ENCODE measurements at regions not wholly inside any gene's neighbourhood (a gene's known extent, or its start where the extent isn't known, plus 50 kb on each side); places are given as distances from the start of the nearest gene placed in this dataset.

DNA sequence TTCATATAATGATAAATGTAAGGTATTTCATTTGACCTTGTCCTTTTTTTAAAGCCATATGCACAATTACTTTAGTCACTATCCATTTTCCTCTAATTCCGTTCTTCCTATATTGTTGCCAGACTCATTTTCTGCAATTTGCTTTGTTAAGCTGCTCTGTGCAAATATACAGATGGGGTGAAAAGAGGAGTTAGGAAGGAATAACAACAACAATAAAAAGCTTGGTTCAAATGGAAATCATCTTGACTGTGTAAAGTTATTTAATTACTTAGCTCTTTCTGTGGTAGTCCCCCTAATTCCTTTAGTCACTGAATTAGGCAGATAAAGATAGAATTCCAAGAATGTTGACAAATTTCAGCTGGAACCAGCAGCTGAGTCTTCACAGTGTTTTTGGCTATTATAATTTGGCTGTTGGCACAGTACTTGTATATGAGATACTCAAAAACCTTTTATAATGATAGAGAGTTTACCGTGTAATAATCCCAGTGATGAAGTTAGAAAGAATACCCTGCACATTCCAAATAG lies 838.0 kb downstream of the RPS29 start:
- H3K4me3 Mint-ChIP-seq, result no peak overlapping the region
- no peak overlapping the region for H3K27ac Mint-ChIP-seq
- no peak for DNase-seq (ENCODE audit: low spot score in 2 of 2, unreplicated experiment in 2 of 2)
- no peaks in the 10 kb centered on the region for H3K36me3 Mint-ChIP-seq
- TF ChIP-seq, protein P1, sequence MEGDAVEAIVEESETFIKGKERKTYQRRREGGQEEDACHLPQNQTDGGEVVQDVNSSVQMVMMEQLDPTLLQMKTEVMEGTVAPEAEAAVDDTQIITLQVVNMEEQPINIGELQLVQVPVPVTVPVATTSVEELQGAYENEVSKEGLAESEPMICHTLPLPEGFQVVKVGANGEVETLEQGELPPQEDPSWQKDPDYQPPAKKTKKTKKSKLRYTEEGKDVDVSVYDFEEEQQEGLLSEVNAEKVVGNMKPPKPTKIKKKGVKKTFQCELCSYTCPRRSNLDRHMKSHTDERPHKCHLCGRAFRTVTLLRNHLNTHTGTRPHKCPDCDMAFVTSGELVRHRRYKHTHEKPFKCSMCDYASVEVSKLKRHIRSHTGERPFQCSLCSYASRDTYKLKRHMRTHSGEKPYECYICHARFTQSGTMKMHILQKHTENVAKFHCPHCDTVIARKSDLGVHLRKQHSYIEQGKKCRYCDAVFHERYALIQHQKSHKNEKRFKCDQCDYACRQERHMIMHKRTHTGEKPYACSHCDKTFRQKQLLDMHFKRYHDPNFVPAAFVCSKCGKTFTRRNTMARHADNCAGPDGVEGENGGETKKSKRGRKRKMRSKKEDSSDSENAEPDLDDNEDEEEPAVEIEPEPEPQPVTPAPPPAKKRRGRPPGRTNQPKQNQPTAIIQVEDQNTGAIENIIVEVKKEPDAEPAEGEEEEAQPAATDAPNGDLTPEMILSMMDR (IDR thresholded peaks at IDR 0.05; ENCODE audit: unreplicated experiment), result no peak
- H3K27me3 Mint-ChIP-seq (ENCODE audit: low read depth), result no peaks in the 10 kb centered on the region
- peaks cover 22% of the 10 kb centered on the region for H3K4me1 Mint-ChIP-seq
- no peaks in the 10 kb centered on the region for H3K9me3 Mint-ChIP-seq

DNA sequence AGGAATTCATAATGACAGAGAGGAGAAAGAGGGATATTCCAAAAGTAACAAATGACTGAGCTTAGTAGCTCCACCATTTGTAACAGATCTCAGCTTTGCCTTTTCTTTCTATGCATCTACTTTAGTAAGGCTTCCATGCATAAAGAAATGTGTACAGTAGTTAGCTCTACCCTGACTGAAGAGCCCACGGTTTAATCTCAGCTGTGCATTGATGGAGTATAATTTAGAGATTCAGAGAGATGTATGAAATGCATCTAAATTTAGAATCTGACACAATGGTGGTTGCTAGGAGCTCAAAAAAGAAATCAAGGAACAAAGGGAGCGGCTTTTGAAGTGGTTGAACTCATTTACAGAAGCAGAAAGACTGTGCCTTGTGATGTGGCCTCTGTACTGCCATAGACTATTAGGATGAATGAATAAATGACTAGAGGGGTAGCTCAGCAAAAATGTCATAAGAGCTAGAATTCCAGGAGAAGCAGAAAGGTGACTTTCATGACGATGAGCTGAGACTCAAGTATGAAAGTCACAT lies 838.6 kb downstream of the RPS29 start:
- peaks cover 16% of the 10 kb centered on the region for H3K4me1 Mint-ChIP-seq
- no peak overlapping the region for H3K27ac Mint-ChIP-seq
- H3K27me3 Mint-ChIP-seq (ENCODE audit: low read depth), result no peaks in the 10 kb centered on the region
- TF ChIP-seq, protein P1 (IDR thresholded peaks at IDR 0.05; ENCODE audit: unreplicated experiment), result no peak
- H3K4me3 Mint-ChIP-seq, result no peak overlapping the region
- no peak for DNase-seq (ENCODE audit: low spot score in 2 of 2, unreplicated experiment in 2 of 2)
- H3K9me3 Mint-ChIP-seq, result no peaks in the 10 kb centered on the region
- H3K36me3 Mint-ChIP-seq, result no peaks in the 10 kb centered on the region

DNA sequence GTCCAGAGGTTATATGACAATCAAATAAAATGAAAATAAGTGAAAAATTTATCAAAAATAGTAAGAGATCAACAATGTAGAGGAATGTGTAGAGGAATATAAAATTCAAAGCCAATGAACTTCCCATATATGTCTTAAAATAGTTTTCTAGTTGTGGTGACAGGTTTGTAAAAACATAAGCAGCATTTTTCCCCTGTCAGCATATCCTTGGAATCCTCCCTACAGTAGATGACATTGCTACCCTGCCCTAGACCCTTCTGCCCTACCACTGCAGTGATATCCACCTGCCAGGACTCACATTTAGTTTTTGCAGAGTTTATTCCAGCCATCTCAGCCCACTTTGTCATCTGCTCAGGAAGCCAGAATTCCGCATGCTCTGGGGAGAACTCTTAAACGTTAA lies 842.0 kb downstream of the RPS29 start:
- Mint-ChIP-seq H3K4me3 (no peak overlapping the region), H3K27me3 (ENCODE audit: low read depth) (no peaks in the 10 kb centered on the region), H3K27ac (no peak overlapping the region), H3K36me3 (no peaks in the 10 kb centered on the region), H3K4me1 (peaks cover 16% of the 10 kb centered on the region), H3K9me3 (no peaks in the 10 kb centered on the region)
- no peak for DNase-seq (ENCODE audit: low spot score in 2 of 2, unreplicated experiment in 2 of 2)
- TF ChIP-seq, protein P1 (IDR thresholded peaks at IDR 0.05; ENCODE audit: unreplicated experiment), result no peak

DNA sequence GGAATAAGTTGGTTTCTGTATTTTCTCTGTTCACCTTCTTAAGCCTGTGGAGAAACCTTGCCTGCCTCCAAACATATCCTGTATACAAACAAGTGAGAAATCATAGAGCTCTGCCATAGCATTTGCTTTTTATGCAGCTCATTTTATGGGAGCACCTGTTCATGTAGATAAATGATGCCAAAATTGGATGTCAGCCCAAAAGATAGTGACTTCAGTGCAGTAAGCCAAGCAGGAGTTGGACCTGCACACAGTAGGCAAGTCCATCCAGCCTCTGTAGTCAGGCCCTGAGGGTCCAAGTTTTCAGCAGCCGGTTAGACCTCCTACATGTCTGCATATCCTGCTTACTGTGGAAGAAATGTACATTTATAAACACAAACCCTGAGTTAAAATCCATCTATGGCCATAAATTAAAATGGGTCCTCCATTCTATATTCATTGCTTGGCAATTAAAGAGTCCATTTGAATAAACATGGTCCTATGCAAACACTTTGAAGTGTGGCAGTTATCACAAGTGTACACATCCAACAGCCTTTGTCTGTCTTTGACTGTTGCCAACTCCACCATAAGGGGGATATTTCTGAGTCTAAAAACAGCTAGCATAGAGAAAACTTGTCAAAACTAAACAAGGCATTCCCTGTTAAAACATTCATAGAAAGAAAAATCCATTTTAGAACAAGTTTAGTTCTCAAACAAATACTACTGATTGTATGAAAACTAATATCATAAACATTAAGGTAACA lies 847.8 kb downstream of the RPS29 start:
- Mint-ChIP-seq H3K4me3 (no peak overlapping the region), H3K27ac (no peak overlapping the region), H3K9me3 (peaks cover 25% of the 10 kb centered on the region), H3K4me1 (peaks cover 5% of the 10 kb centered on the region), H3K36me3 (peaks cover 3% of the 10 kb centered on the region), H3K27me3 (ENCODE audit: low read depth) (no peaks in the 10 kb centered on the region)
- DNase-seq (ENCODE audit: low spot score in 2 of 2, unreplicated experiment in 2 of 2), result no peak
- TF ChIP-seq, protein P1 (IDR thresholded peaks at IDR 0.05; ENCODE audit: unreplicated experiment), result no peak

DNA sequence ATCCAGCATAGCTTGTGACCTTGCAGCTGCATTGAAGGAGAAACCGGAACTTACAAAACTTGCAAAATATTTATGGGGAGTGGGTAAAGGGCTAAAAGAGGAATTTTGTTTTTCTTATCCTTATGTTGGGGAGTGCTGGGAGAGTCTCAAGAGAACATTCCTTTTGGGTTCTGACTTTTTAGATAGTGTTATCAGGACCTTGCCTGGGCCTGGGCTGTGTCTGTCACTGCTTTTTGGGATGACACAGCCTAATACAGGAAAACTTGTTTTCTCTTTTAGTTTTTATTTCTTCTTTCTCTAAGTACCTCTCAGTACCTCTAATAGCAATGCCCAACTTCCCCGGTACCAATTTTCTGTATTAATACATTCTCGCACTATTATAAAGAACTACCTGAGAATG lies 850.6 kb downstream of the RPS29 start:
- TF ChIP-seq, protein P1 (IDR thresholded peaks at IDR 0.05; ENCODE audit: unreplicated experiment), result no peak
- peaks cover 27% of the 10 kb centered on the region for H3K9me3 Mint-ChIP-seq
- no peak overlapping the region for H3K27ac Mint-ChIP-seq
- no peak overlapping the region for H3K4me3 Mint-ChIP-seq
- peaks cover 8% of the 10 kb centered on the region for H3K4me1 Mint-ChIP-seq
- H3K27me3 Mint-ChIP-seq (ENCODE audit: low read depth), result no peaks in the 10 kb centered on the region
- no peak for DNase-seq (ENCODE audit: low spot score in 2 of 2, unreplicated experiment in 2 of 2)
- H3K36me3 Mint-ChIP-seq, result peaks cover 5% of the 10 kb centered on the region
